Right renal pelvis (tissue), 4 donors: ENCODE measurements at regions not wholly inside any gene's neighbourhood (a gene's known extent, or its start where the extent isn't known, plus 50 kb on each side); places are given as distances from the start of the nearest gene placed in this dataset.
"Not testable (repeated sequence)": the region's sequence is repeated elsewhere in the genome, so short reads cannot be mapped to it uniquely, and the experiment has no call there.

ENCODE experiments used
- DNase-seq, 4 donors: peaks; one replicate each; pipeline ENCODE4 v3.0.0-alpha.2; 2013; ENCODE audit warnings: low read depth in 4 of 4, low spot score in 3 of 4, missing footprints in 1 of 4

DNA sequence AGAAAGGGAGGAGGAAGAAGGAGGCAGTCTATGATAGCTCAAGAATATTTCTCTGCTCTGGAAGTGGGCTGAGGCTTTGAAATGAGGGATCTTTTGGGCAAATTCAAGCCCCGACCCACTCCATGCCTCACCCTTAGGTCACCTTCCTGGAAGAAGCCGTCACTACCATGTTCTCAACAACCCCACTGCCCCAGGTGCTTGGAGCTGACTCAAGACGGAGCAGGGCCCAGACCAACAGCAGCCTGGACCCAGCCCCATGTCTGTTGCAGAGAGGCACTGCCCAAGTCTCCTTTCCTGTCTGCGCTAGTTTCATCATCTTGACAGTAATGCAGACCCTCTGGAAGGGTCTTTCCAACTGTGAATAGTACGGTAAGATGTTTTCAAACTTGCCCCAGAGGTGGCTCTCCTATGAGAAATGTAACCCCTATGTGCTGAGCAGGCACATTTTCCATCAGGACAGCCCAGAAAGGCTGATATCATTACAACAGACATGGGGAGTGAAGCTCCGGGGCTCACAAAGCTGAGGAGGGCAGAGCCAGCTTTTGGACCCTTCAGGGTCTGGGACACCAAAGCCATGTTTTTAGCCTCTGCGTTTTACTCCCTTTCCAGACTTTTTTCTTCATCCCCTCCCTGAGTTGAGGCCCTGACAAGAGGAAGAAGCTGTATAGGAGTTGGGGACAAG is 128.2 kb upstream of the LARP1 start:
- DNase-seq, result no peak

GRCh38 chr5:154625031-154625430 is 130.1 kb upstream of the LARP1 start:
- DNase-seq, result no peak

GRCh38 chr5:154624341-154624740 is 130.8 kb upstream of the LARP1 start:
- no peak for DNase-seq

DNA sequence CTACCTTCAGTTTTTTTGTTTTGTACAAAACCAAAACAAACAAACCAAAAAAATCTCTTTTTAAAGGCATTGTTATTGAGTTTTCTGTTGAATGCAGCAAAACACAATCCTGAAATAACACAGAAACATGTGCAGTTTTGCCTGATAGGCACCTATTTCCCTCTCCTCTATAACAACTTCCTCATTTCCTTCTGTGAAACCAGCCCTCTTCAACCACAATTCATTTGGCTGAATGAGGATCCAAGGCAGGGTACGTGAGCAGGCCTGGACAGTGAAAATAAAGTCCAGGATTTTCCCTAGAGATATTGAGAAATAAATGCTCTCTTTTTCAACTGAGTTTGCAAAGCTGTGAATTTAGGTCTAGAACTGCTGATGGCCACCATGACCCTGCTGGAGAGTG is 134.8 kb upstream of the LARP1 start:
- no peak for DNase-seq

DNA sequence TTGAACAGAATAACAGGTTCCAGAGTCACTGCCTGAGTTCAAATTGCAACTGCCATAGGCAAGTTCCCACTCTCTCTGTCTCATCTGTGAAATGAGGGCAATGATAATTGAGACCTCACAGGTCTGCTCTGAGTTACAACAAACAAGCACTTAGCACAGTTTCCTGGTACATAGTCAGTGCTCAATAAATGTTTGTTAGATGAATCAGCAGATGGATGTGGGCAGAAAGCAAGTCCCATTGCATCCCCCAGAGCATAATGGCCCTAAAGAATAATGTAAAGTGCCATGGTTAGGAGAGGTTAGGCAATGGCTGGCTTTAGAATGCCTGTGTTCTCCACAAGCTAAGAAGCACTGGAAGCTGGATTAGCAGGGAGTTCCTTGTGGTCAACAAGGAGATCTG is 136.5 kb upstream of the LARP1 start:
- no peak for DNase-seq

- no peak for DNase-seq
These were observed 136.6 kb upstream of the HAND1 start for GRCh38 chr5:154614595-154614994.

GRCh38 chr5:154614125-154614524 is 136.1 kb upstream of the HAND1 start:
- DNase-seq, result no peak

- DNase-seq, result no peak
These were observed 134.6 kb upstream of the HAND1 start for GRCh38 chr5:154612666-154613065.

- DNase-seq, result no peak
These were observed 133.3 kb upstream of the HAND1 start for GRCh38 chr5:154611341-154611767.

DNA sequence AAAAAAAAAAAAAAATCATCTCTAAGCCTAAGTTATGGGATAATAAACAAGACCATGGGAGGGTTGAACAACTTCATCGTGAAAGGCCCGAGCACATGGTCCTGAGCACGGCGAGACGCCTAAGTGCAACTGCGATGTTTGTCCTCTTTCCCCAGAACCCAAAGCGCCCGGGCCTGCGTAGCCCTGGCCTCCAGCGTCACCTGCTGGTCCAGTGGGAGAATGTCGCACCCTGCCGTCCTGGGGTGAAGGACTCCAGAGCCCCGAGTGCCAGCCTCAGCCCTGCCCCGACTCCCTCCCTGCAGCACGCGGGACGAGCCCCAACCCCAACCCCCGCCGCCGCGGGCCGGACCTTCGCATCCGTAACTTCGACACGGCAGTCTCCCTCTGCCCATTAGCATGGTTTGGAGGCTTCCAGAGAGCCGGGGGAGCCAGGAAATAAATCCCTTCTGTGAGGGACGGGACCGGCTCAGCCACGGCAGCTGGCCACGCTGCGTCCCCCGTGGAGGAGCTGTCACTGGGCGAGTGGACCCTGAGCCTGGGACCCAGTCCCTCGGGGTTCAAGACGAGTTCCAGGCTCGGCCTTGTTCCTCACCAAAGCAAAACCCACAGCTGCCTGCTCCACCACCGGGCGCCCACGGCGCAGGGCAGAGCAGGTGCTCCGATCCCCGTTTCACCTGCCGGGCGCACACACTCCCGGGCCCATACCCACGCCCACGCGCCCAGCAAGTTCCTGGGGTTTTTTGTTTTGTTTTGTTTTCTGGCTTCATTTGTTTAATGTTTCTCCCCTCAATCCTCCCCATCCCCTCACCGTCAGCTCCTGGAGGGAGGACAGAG is 132.5 kb upstream of the HAND1 start:
- peak; percentile 41 to 53 (median 45) for DNase-seq

DNA sequence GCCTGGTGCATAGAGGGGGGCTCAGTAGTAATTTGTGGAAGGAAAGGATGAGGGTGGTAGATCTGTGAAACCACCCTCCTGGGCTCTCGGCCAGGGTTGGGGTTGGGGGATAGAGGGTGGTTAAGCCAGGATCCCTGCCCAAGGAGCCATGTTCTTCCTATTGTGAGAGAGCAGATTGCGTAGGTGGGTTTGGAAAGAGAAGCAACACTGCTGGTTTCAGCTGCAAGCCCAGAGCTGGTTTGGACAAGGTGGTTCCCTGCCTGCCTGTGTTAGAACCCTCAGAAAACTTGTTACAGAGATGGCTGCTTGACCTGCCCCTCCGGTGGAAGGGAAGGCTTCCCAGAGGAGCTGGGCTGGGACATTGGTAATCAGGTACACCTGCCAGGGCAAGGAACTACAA is 131.2 kb upstream of the HAND1 start:
- DNase-seq, result no peak

DNA sequence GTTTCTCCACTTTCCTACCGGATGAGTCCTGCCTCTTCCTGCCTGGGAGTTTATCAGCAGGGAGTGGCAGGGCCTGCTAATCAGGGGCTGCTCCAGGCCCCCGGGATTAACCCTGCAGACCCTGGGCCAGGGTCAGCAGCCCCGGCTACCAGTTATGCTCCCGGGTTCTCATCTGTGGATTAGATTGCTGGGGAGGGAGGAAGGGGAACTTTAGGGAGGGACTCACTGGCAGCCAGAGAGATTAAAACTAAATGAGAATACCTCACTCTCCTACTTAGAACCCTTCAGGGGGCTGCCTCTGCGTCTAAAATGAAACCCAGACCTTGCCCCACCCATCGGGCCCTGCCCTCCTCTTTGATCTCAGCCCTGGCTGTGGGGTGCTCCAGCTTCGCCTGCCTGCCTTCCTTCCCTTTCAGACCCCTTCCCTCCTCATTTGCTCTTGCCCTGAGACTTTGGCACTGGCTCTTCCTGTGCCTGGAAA is 130.5 kb upstream of the HAND1 start:
- no peak for DNase-seq

GRCh38 chr5:154607746-154608145 is 129.7 kb upstream of the HAND1 start:
- no peak for DNase-seq

DNA sequence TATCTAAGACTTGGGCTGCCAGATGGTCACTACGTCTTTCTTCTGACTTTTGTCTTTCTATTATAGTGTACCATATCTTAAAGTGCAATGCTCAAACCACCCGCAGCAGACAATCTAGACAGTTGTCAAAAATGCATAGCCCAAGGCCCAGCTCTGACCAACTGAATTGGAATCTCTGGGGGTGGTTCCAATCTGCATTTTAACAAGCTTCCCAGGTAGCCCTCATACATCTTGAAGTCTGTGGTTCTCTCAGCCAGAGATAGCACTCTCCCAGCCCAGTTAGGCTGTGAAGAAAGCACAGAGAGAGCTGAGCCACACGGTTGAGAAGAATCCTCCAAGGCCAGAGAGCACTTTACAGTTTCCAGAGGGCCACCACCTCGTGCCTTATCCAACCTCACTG is 128.2 kb upstream of the HAND1 start:
- no peak for DNase-seq

GRCh38 chr5:154603953-154604679 is 126.1 kb upstream of the HAND1 start:
- no peak for DNase-seq

GRCh38 chr5:154603485-154603884 is 125.5 kb upstream of the HAND1 start:
- no peak for DNase-seq

- no peak for DNase-seq
These were observed 125.0 kb upstream of the HAND1 start for GRCh38 chr5:154603011-154603410.

DNA sequence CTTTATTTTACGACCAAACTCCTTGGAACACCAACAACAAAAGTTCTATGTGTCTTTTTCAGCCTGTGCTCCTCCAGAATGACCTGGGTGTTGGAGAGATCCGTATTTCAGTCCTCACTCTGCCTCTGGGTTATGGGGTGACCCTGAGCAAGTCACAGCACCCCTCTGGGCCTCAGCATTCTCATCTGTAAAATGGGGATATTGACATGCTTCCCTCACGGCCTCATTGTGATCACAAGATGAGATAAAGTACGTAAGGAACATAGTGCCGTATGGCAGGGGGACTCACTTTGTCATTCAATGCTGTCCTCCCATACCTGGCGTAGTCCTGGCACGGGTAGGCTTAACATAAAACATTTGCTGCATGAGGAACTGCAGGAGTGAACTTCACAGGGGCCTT is 123.0 kb upstream of the HAND1 start:
- no peak for DNase-seq

GRCh38 chr5:154598021-154598420 is 120.0 kb upstream of the HAND1 start:
- no peak for DNase-seq

DNA sequence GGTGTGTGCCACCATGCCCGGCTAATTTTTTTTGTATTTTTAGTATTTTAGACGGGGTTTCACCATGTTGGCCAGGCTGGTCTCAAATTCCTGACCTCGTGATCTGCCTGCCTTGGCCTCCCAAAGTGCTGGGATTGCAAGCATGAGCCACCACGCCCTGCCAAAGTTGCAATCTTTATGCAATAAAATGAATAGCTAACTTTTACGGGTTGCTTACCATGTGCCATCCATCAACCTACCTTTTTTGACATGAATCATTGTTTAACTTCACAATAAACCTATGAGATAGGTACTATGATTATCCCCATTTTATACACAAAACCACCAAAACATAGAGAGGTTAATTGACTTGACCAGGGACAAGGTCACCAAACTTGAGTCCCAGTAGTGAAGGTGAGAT is 118.8 kb upstream of the HAND1 start:
- not testable (repeated sequence) for DNase-seq

- no peak for DNase-seq
These were observed 117.6 kb upstream of the HAND1 start for GRCh38 chr5:154595662-154596061.
